SH-SY5Y (cell line): ENCODE measurements at regions not wholly inside any gene's neighbourhood (a gene's known extent, or its start where the extent isn't known, plus 50 kb on each side); places are given as distances from the start of the nearest gene placed in this dataset.

Experiments used
- GATA2 ChIP-seq: IDR thresholded peaks from 2 replicates; pipeline ENCODE4 v1.6.1; 2011; ENCODE audit warnings: mild to moderate bottlenecking, low read depth, low read length
- GATA3 ChIP-seq: IDR thresholded peaks from 2 replicates; pipeline ENCODE4 v1.6.1; 2011; ENCODE audit warnings: low read depth, mild to moderate bottlenecking, low read length, moderate library complexity

GRCh38 chr2:215848146-215848545, 165.2 kb downstream of the MREG start:
- TF ChIP-seq GATA3 (no peak), GATA2 (no peak)
